HG03280 (cell line): ENCODE measurements at regions not wholly inside any gene's neighbourhood (a gene's known extent, or its start where the extent isn't known, plus 50 kb on each side); places are given as distances from the start of the nearest gene placed in this dataset.
A peak's percentile ranks its signal among the peaks of the same experiment; 100 is the strongest.
"Not testable (repeated sequence)": the region's sequence is repeated elsewhere in the genome, so short reads cannot be mapped to it uniquely, and the experiment has no call there.

Source experiments
- ATAC-seq: cut with Tn5 transposase; IDR thresholded peaks from one replicate; pipeline ENCODE4 v1.9.1; 2021; ENCODE audit warnings: mild to moderate bottlenecking, moderate library complexity; ENCODE audit not compliant: unreplicated experiment

- no peak for ATAC-seq
Measured at GRCh38 chr6:87772597-87773530, 70.8 kb upstream of the AKIRIN2 start.

DNA sequence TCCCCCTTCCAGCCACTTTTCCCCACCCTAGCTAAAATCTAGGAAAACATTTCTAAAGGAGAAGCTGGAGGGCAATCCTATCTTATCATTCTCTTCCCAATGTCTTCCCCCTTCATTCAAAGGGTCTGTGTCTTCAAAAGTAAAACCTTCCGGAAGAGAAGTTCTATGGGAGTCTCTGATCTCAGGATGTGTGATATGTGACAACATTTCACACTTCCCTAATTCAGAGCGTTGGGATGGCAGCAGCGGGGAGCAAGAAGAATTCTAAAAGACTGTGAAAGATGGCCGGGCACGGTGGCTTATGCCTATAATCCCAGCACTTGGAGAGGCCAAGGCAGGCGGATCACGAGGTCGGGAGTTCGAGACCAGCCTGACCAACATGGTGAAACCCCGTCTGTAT is 65.4 kb upstream of the AKIRIN2 start:
- no peak for ATAC-seq

DNA sequence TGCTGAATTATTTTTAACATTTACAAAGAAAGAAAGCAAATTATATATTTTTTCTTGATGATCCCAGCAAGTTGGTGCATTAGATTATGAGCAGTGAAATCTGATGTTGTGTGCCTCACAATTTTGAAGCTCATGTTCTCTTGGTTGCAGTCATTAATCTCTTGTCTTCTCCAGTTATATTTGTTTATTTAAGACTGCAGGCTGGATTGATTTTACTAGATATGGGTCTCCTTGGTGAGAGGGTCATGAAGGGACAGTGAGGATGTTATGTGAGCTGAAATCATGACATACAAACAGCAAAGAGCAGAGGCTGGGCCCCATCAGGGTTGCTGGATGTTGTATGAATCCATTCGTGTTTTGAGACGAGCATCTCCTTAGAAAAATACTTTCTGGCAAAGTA is 64.2 kb upstream of the AKIRIN2 start:
- no peak for ATAC-seq

- no peak for ATAC-seq
Measured at GRCh38 chr6:87763901-87764300, 61.9 kb upstream of the AKIRIN2 start.

DNA sequence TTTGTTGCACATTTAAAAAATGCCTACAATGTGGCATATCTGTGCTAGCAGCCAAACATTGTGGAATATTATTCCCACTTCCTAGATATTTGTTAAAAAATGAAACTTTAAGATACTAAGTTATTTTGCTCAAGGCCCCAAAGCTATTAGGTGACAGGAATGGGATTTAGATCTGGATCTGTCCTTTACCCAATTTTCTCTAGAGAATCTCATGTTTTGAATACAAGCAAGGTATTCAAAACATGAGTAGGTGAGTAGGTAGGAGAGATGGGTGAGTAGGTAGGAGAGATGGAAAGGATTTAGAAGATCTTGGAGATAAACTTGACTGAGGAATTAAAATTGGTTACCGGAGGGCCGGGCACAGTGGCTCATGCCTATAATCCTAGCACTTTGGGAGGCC is 61.2 kb upstream of the AKIRIN2 start:
- no peak for ATAC-seq

- ATAC-seq: no peak
Measured at GRCh38 chr6:87762116-87762515, 60.1 kb upstream of the AKIRIN2 start.

- ATAC-seq: no peak
Measured at GRCh38 chr6:87757792-87758191, 55.8 kb upstream of the AKIRIN2 start.

- peak; percentile 89 for ATAC-seq
Measured at GRCh38 chr6:87756858-87757257, 54.8 kb upstream of the AKIRIN2 start.

- ATAC-seq: no peak
Measured at GRCh38 chr6:87755708-87756671, 54.0 kb upstream of the AKIRIN2 start.

DNA sequence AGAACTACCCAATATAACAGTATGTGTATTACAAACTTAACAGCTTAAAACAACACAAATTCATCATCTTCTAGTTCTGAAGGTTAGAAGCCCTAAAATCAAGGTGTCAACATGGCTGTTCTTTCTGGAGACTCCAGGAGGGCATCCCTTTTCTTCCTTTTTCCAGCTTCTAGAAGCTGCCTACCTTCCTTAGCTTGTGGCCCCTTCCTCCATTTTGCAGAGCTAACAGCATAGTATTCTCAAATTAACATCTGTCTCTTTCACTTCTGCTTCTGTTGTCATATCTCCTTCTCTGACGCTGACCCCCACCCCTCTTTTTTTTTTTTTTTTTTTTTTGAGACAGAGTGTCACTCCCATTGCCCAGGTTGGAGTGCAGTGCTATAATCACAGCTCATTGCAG is 52.8 kb upstream of the AKIRIN2 start:
- ATAC-seq: peak; percentile 65

DNA sequence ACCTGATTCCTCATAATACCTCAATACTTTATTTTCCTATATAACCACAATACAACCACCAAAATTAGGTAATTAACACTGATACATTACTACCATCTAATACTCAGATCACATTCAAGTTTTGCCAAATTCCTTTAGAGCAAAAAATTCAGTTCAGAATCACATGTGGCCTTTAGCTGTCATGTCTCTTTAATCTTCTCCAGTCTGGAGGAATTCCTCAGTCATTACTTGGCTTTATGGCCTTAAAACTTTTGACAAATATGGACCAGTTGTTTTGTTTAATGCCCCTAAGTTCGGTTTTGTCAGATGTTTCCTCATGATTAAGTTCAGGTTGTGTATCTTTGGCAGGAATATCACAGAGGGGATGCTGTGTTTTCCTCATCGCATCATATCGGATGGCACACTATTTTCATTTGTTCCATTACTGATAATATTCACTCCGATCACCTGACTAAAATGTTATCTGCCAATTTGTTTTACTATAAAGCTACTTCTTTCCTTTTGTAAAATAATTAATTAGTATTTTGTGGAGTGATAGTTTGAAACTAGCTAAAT is 51.2 kb upstream of the AKIRIN2 start:
- no peak for ATAC-seq

DNA sequence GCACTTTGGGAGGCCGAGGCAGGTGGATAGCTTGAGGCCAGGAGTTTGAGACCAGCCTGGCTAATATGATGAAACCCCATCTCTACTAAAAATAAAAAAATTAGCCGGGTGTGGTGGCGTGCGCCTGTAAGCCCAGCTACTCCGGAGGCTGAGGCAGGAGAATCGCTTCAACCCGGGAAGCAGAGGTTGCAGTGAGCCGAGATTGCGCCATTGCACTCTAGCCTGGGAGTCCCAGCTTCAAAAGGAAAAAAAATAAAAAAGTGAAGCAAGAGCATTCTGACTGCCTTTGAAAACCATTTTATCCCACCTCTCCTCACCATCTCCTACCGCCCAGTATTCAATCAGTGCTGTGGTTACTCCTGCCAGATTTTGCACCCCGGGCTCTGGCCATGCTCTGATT is 50.5 kb upstream of the AKIRIN2 start:
- not testable (repeated sequence) for ATAC-seq
